Left lung (tissue), 4 donors: ENCODE measurements at regions not wholly inside any gene's neighbourhood (a gene's known extent, or its start where the extent isn't known, plus 50 kb on each side); places are given as distances from the start of the nearest gene placed in this dataset.
"Not testable (repeated sequence)": the region's sequence is repeated elsewhere in the genome, so short reads cannot be mapped to it uniquely, and the experiment has no call there.

Source experiments
- ATAC-seq: fragments of 200-7000 bp; cut with Tn5 transposase; one replicate; pipeline ENCODE4 v1.9.1; 2020; ENCODE audit warnings: moderate library complexity
- DNase-seq, 4 donors: peaks; one replicate each; pipeline ENCODE4 v3.0.0-alpha.2; 2013 to 2020
- H3K27ac ChIP-seq, 2 donors: fragments of 200-600 bp; sonication (generic) in 1 of 2; one replicate each; pipeline versions ENCODE4 v1.5.0 to v1.8.0; 2020 to 2021
- H3K27me3 ChIP-seq, 2 donors: fragments of 200-600 bp; sonication (generic) in 1 of 2; one replicate each; pipeline versions ENCODE4 v1.5.0 to v1.8.0; 2020 to 2021
- H3K36me3 ChIP-seq, 2 donors: fragments of 200-600 bp; sonication (generic) in 1 of 2; one replicate each; pipeline versions ENCODE4 v1.5.0 to v1.8.0; 2020 to 2021
- H3K4me1 ChIP-seq, 2 donors: fragments of 200-600 bp; one replicate each; pipeline ENCODE4 v1.8.0; 2021
- H3K4me3 ChIP-seq, 2 donors: fragments of 200-600 bp; sonication (generic) in 1 of 2; one replicate each; pipeline versions ENCODE4 v1.5.0 to v1.8.0; 2020 to 2021; ENCODE audit warnings: mild to moderate bottlenecking in 1 of 2
- H3K9me3 ChIP-seq, 2 donors: fragments of 200-600 bp; sonication (generic) in 1 of 2; one replicate each; pipeline versions ENCODE4 v1.5.0 to v1.8.0; 2020 to 2021
- CTCF ChIP-seq, 2 donors: fragments of 200-600 bp; sonication (generic) in 1 of 2; IDR thresholded peaks; one replicate each; pipeline versions ENCODE4 v1.5.0 to v1.8.0; 2021; ENCODE audit warnings: antibody characterized with exemption in 2 of 2
- intact Hi-C, 2 donors: fragments of 100-400 bp; cut with DNase I; formaldehyde crosslinking; loops; one replicate each; pipeline versions ENCODE4 v1.11.2 to v1.14.2; 2022
- donor health status: DM: no; HTN: yes; CAD: no.
- donor health status: DM: no; HTN: no; CAD: no.

DNA sequence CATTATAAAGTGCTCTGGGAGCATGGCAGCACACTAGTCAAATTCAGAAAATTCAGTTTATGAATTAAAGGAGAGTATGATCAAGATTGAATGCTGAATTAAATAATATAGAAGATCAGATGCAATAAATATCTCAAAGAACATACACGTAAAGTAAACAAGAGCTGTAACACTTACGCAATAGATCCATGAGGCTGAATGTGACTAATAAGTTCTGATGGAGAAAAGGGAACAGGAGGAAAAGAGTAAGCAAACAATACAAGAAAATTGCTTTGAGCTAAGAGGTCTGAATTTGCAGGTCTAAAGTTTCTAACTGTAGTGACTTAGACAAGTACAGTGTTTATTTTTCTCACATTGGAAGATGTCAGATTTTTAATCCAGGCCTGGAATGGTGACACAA is 646.7 kb upstream of the ZNF804A start:
- Histone ChIP-seq H3K4me1 (no peaks in the 10 kb centered on the region), H3K27ac (no peak overlapping the region), H3K27me3 (no peaks in the 10 kb centered on the region), H3K4me3 (no peak overlapping the region), H3K9me3 (no peaks in the 10 kb centered on the region), H3K36me3 (no peaks in the 10 kb centered on the region)
- no peak for DNase-seq
- no peak for TF ChIP-seq CTCF (IDR thresholded peaks at IDR 0.05)
- intact Hi-C loops: no loop called here
- ATAC-seq: no peak

DNA sequence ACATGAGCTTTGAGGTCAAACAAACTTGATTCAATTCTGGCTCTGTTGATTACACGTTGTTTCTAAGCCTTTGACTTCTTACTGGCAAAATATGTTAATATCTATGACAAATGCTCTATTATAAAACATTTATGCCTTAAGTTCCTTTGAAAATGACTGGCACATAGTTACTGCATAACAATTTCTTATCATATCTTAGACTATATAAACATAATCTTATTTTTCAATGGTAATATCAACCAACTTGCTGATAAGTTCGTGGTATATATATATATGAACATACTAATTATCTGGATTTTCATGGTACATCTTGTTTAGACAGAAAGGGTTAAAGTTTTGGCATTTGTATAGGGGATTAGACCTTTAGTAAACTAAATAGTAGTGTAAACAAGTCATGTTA is 645.6 kb upstream of the ZNF804A start:
- intact Hi-C loops: no loop called here
- Histone ChIP-seq H3K4me3 (no peak overlapping the region), H3K4me1 (no peaks in the 10 kb centered on the region), H3K36me3 (no peaks in the 10 kb centered on the region), H3K27ac (no peak overlapping the region), H3K9me3 (no peaks in the 10 kb centered on the region), H3K27me3 (no peaks in the 10 kb centered on the region)
- no peak for DNase-seq
- no peak for TF ChIP-seq CTCF (IDR thresholded peaks at IDR 0.05)
- no peak for ATAC-seq

DNA sequence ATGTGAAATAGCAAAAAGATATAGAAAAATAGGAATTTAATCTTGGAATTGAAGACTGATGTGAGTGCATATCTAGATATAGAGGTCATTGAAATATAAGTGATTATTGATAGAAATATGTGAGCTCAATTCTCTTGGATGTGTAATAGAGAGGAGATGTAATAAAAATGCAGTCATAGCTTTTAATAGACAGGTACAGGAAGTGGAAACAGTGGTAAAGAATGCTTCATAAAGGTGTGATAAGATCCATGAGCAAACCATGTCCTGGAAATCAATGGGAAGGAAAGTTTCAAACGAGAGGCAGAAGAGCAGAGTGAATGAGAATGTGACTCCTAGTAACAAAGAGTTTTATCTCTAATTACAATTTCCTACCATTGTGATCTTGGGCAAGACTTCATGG is 634.7 kb upstream of the ZNF804A start:
- no peaks in the 10 kb centered on the region for H3K4me1 ChIP-seq
- H3K36me3 ChIP-seq: no peaks in the 10 kb centered on the region
- no peak for TF ChIP-seq CTCF (IDR thresholded peaks at IDR 0.05)
- H3K27ac ChIP-seq: no peak overlapping the region
- intact Hi-C loops: no loop called here
- no peaks in the 10 kb centered on the region for H3K27me3 ChIP-seq
- DNase-seq (no peak), ATAC-seq (no peak)
- no peaks in the 10 kb centered on the region for H3K9me3 ChIP-seq
- no peak overlapping the region for H3K4me3 ChIP-seq

- H3K36me3 ChIP-seq: no peaks in the 10 kb centered on the region
- TF ChIP-seq CTCF (IDR thresholded peaks at IDR 0.05): no peak
- no peak overlapping the region for H3K27ac ChIP-seq
- no peaks in the 10 kb centered on the region for H3K4me1 ChIP-seq
- no peaks in the 10 kb centered on the region for H3K9me3 ChIP-seq
- ATAC-seq (no peak), DNase-seq (no peak)
- H3K4me3 ChIP-seq: no peak overlapping the region
- no peaks in the 10 kb centered on the region for H3K27me3 ChIP-seq
- intact Hi-C loops: no loop called here
Observed at GRCh38 chr2:183964565-183964964, 633.8 kb upstream of the ZNF804A start.

DNA sequence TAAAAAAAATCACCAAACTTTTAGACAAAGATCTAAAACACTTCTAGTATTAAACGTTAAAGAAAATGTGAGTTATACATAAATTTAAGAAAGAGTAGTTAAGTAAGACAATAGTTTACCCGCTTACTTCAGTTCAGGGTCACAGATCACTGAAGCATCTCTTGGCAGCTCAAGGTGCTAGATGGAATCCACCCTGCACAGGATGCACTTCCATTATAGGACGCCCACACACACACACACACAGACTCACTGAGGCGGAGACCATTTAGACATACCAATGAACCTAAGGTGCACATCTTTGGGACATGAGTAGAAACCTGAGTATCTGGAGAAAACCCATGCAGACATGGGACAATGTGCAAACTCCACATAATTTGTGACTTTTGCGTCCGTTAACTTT is 630.6 kb upstream of the ZNF804A start:
- no peaks in the 10 kb centered on the region for H3K4me1 ChIP-seq
- no peaks in the 10 kb centered on the region for H3K9me3 ChIP-seq
- intact Hi-C loops: no loop called here
- H3K27ac ChIP-seq: no peak overlapping the region
- DNase-seq (no peak), ATAC-seq (no peak)
- no peak for TF ChIP-seq CTCF (IDR thresholded peaks at IDR 0.05)
- no peak overlapping the region for H3K4me3 ChIP-seq
- no peaks in the 10 kb centered on the region for H3K36me3 ChIP-seq
- H3K27me3 ChIP-seq: no peaks in the 10 kb centered on the region

GRCh38 chr2:183975676-183976075 is 622.7 kb upstream of the ZNF804A start:
- ATAC-seq, H3K4me3 ChIP-seq, H3K4me1 ChIP-seq, H3K27me3 ChIP-seq, H3K36me3 ChIP-seq, H3K27ac ChIP-seq, intact Hi-C loops: not testable (repeated sequence)
- H3K9me3 ChIP-seq: peaks cover 0 to 27% of the 10 kb centered on the region in 2 donors
- DNase-seq: peak in 1 of 4 donors; percentile 17
